ENCODE measurements at regions not wholly inside any gene's neighbourhood (a gene's known extent, or its start where the extent isn't known, plus 50 kb on each side); places are given as distances from the start of the nearest gene placed in this dataset.

GRCh38 chr20:50242548-50242862 lies 51.9 kb downstream of the CEBPB start:
- no peak for DNase-seq (ENCODE audit: low read depth)

- no peak for DNase-seq (ENCODE audit: low read depth)
Measured at GRCh38 chr20:50242863-50243609, 52.4 kb downstream of the CEBPB start.

DNA sequence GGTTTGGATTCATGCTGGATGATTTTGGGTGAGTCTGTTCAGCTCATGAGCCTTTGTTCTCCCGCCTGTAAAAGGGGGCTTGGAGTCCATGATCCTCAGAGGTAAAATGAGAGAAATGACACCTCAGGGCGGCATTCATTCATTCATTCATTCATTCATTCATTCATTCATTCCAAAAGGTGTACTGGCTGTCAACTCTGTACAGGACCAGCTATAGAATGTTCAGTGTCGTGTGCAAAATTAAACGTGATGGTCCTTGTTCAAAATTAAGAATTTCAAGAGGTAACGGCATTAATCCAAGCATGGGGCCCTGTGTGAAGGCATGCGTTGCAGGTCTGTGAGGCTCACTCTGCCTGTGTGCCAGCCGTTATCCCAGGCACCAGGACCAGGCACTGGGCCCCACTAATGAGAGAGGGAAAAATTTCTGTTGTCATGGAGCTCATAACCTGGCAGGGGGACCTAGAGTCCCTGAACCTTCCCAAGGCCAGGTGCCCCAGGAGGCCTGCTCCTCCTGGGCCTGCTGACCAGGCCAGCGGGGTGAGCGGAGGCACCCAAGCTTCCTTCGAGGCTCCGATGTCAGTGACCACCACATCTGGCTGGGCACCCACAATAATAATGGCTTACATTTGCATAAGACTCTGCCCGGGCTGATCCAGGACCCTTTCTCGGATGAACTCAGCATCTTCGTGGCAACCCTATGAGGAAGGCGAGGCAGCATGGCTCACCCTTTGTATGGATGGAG lies 53.2 kb downstream of the CEBPB start:
- DNase-seq (ENCODE audit: low read depth): no peak

DNA sequence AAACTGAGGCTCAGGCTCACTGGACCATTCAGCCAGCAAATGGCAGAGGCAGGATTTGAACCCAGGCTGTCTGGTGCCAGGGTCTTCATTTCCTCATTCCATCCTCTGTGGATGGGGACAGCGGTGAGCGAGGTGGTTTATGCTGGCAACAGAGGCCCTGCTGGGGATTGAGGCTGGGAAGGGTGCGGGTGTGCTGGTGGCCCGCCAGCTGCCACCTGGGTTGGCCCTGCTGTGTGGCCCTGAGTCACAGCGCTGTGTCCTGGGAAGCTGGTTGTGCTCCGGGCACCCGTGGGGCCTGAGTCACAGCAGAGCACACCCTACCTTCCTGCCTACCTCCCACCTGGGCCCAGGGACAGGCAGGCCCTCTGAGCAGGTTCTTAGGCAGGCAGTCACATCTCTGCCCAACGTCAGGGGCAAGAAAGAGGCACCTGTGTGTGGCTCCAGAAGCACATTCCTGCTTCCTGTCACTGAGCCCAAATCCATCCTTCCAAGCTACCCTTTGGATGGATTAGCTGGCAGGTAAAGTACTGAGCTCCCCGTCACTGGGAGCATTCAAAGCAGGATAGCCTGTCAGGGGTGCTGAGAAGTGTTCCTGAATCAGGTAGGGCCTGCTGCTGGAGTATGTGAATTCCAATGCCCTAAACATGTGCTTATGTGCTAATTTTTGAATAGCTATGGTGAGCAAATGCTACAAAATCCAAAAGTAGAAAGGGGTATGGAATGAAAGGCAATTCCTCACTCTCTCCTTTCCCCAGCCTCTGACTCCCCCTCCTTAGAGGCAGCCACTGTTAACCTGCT lies 53.9 kb downstream of the CEBPB start:
- no peak for DNase-seq (ENCODE audit: low read depth)

DNA sequence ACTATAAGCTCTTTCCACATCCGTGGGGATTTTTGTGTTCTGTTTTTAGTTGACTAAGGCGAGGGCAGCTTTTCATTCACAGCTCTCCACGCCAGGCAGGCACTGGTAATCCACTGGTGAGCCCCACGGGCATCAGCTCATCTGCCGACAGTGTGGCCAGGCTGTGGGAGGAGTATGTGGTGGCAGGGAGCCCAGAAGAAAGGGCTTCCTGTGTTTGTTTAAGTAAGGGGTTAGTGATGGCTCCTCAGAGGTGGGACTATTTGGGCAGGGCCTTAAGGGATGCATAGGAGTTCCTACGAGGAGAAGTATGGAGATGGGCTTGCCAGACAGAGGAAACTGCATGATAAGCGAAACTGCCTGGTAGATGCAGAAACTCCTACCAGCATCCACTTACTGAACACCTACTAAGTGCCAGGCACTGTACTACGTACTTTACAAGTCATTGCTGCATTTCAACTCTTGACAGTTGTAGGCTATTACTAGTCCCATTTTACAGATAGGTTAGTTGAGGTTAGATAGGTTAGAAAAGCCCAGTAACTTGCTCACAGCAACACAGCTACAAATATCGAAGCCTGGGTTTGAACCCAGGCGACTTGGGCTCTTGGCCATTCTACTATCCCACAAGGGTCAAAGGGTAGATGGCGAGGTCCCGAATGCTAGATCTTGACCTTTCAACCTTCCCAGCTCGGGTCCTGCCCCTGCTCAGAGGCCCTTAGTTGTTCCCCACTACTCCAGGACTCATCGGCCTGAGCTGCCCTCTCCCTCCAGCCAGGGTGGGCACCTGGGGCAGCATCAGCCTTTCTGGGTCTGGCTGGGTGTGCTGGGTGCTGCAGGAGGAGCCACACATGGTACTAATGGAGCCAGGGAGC lies 55.1 kb downstream of the CEBPB start:
- DNase-seq (ENCODE audit: low read depth): peak; percentile 77

DNA sequence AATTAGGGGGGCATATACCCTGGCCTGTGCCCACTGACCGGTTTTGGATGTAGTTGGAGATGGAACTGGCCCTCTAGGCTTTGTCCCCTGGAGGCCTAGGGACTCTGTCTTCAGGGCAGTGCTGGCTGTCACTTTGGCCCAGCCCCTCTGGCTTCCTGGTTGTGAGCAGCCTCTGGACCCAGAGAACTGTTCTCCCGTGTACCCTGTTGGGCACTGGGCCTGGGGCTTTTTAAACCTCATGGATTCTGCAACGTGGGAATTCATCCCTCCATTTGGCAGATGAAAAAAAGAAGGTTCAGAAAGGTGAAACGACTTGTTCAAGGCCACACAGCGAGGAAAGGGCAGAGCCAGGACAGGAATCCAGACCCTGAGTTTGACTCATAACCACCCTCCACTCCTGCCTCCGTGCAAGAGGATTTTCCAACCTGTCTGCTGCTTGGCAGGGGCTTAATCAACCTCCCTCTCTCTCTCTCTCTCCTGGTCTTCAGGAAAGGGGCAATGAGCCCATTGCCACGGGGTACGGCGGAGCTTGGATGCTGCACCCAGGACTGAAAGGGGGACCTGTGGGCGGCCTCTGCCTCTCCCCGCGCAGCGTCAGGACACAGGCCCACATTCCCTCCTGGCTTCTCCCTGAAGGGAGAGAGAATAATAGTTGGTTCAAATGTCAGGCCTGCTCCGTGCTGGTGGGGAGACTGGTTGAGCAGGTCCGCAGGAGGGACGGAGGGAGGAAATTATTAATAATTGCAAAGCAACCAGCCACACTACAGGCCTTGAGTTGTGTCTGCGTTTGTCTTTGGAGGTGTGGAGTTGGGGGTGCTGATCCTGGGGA lies 56.0 kb downstream of the CEBPB start:
- peak; percentile 36 for DNase-seq (ENCODE audit: low read depth)

GRCh38 chr20:50247196-50248094 lies 56.8 kb downstream of the CEBPB start:
- no peak for DNase-seq (ENCODE audit: low read depth)

GRCh38 chr20:50248104-50248641 lies 57.5 kb downstream of the CEBPB start:
- peak; percentile 88 for DNase-seq (ENCODE audit: low read depth)

GRCh38 chr20:50249447-50250388 lies 59.1 kb downstream of the CEBPB start:
- no peak for DNase-seq (ENCODE audit: low read depth)

GRCh38 chr20:50250679-50251382 lies 60.2 kb downstream of the CEBPB start:
- no peak for DNase-seq (ENCODE audit: low read depth)

GRCh38 chr20:50251383-50251748 lies 60.7 kb downstream of the CEBPB start:
- no peak for DNase-seq (ENCODE audit: low read depth)

GRCh38 chr20:50251992-50252511 lies 61.4 kb downstream of the CEBPB start:
- DNase-seq (ENCODE audit: low read depth): peak; percentile 56

DNA sequence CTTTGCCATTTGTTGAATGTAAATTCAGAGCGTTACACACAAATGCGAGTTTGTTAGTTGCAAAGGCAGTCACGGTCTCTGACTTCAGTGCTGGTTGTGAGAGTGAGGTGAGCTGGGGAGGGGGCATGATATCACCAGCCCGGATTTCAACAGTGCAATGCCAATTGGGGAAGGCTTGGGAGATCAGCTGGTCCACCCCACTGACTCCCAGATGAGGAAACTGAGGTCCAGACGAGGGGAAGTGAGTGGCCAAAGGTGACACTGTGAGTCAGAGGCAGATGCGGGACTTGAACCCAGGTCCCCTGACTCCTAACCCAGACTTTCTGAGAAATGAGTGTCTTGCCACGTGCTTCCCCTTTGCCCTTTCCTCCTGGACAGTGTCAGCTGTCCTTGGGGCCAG lies 62.1 kb downstream of the CEBPB start:
- DNase-seq (ENCODE audit: low read depth): no peak

GRCh38 chr20:50253101-50253500 lies 62.5 kb downstream of the CEBPB start:
- no peak for DNase-seq (ENCODE audit: low read depth)

- no peak for DNase-seq (ENCODE audit: low read depth)
Measured at GRCh38 chr20:50254466-50255079, 63.9 kb downstream of the CEBPB start.

- no peak for DNase-seq (ENCODE audit: low read depth)
Measured at GRCh38 chr20:50256577-50256976, 65.9 kb downstream of the CEBPB start.

- no peak for DNase-seq (ENCODE audit: low read depth)
Measured at GRCh38 chr20:50257860-50258259, 67.2 kb downstream of the CEBPB start.
